ENCODE measurements at regions not wholly inside any gene's neighbourhood (a gene's known extent, or its start where the extent isn't known, plus 50 kb on each side); places are given as distances from the start of the nearest gene placed in this dataset.

- Histone ChIP-seq H3K9me3 (no peaks in the 10 kb centered on the region), H3K4me3 (no peak overlapping the region), H3K4me1 (no peaks in the 10 kb centered on the region), H3K27me3 (no peaks in the 10 kb centered on the region), H3K27ac (no peak overlapping the region), H3K36me3 (no peaks in the 10 kb centered on the region)
- DNase-seq (no peak), ATAC-seq (ENCODE audit: low FRiP score in 2 of 2) (no peak)
- WGBS, 2 donors, result 72 to 81% methylated on average over 2 of the region's 2 CpGs
- no peak for TF ChIP-seq POLR2AphosphoS5 (IDR thresholded peaks at IDR 0.05)
- TF ChIP-seq POLR2A (IDR thresholded peaks at IDR 0.05), result no peak
- no peak for TF ChIP-seq EP300 (IDR thresholded peaks at IDR 0.05)
Observed at GRCh38 chr4:32031026-32031425, 1310.9 kb downstream of the PCDH7 start.

GRCh38 chr4:32032136-32032672 lies 1312.0 kb downstream of the PCDH7 start:
- H3K27ac ChIP-seq, result no peak overlapping the region
- H3K27me3 ChIP-seq, result no peaks in the 10 kb centered on the region
- no peaks in the 10 kb centered on the region for H3K36me3 ChIP-seq
- TF ChIP-seq POLR2AphosphoS5 (IDR thresholded peaks at IDR 0.05) (no peak), EP300 (IDR thresholded peaks at IDR 0.05) (no peak), CTCF (IDR thresholded peaks at IDR 0.05) (no peak), POLR2A (IDR thresholded peaks at IDR 0.05) (no peak)
- H3K4me3 ChIP-seq, result no peak overlapping the region
- ATAC-seq (ENCODE audit: low FRiP score in 2 of 2), result no peak
- DNase-seq, result no peak
- no peaks in the 10 kb centered on the region for H3K9me3 ChIP-seq
- 73 to 82% methylated on average over 5 of the region's 5 CpGs for WGBS, 2 donors
- no peaks in the 10 kb centered on the region for H3K4me1 ChIP-seq

GRCh38 chr4:32037399-32037798 lies 1317.2 kb downstream of the PCDH7 start:
- no peak for TF ChIP-seq EP300 (IDR thresholded peaks at IDR 0.05)
- TF ChIP-seq CTCF (IDR thresholded peaks at IDR 0.05), result no peak
- TF ChIP-seq POLR2AphosphoS5 (IDR thresholded peaks at IDR 0.05), result no peak
- TF ChIP-seq POLR2A (IDR thresholded peaks at IDR 0.05), result no peak
- H3K9me3 ChIP-seq, result no peaks in the 10 kb centered on the region
- ATAC-seq (ENCODE audit: low FRiP score in 2 of 2) (no peak), DNase-seq (no peak)
- H3K27ac ChIP-seq, result no peak overlapping the region
- WGBS, 2 donors, result 80 to 86% methylated on average over 1 of the region's 1 CpG
- H3K36me3 ChIP-seq, result no peaks in the 10 kb centered on the region
- no peak overlapping the region for H3K4me3 ChIP-seq
- no peaks in the 10 kb centered on the region for H3K27me3 ChIP-seq
- no peaks in the 10 kb centered on the region for H3K4me1 ChIP-seq

- TF ChIP-seq EP300 (IDR thresholded peaks at IDR 0.05), result no peak
- TF ChIP-seq POLR2A (IDR thresholded peaks at IDR 0.05), result no peak
- TF ChIP-seq CTCF (IDR thresholded peaks at IDR 0.05), result no peak
- no peak for TF ChIP-seq POLR2AphosphoS5 (IDR thresholded peaks at IDR 0.05)
- Histone ChIP-seq H3K27ac (no peak overlapping the region), H3K4me3 (no peak overlapping the region), H3K9me3 (no peaks in the 10 kb centered on the region), H3K27me3 (no peaks in the 10 kb centered on the region), H3K4me1 (no peaks in the 10 kb centered on the region), H3K36me3 (no peaks in the 10 kb centered on the region)
- ATAC-seq (ENCODE audit: low FRiP score in 2 of 2) (no peak), DNase-seq (no peak)
- WGBS, 2 donors, result 43 to 46% methylated on average over 2 of the region's 2 CpGs
Observed at GRCh38 chr4:32042486-32043247, 1322.5 kb downstream of the PCDH7 start.

GRCh38 chr4:32043248-32043633 lies 1323.1 kb downstream of the PCDH7 start:
- H3K9me3 ChIP-seq, result no peaks in the 10 kb centered on the region
- TF ChIP-seq POLR2A (IDR thresholded peaks at IDR 0.05) (no peak), EP300 (IDR thresholded peaks at IDR 0.05) (no peak), CTCF (IDR thresholded peaks at IDR 0.05) (no peak), POLR2AphosphoS5 (IDR thresholded peaks at IDR 0.05) (no peak)
- no peaks in the 10 kb centered on the region for H3K36me3 ChIP-seq
- DNase-seq (no peak), ATAC-seq (ENCODE audit: low FRiP score in 2 of 2) (no peak)
- H3K27ac ChIP-seq, result no peak overlapping the region
- H3K4me3 ChIP-seq, result no peak overlapping the region
- no peaks in the 10 kb centered on the region for H3K4me1 ChIP-seq
- WGBS, 2 donors, result 70 to 71% methylated on average over 2 of the region's 2 CpGs
- no peaks in the 10 kb centered on the region for H3K27me3 ChIP-seq
